ENCODE measurements at regions not wholly inside any gene's neighbourhood (a gene's known extent, or its start where the extent isn't known, plus 50 kb on each side); places are given as distances from the start of the nearest gene placed in this dataset.
A peak's percentile ranks its signal among the peaks of the same experiment; 100 is the strongest.
"Not testable (repeated sequence)": the region's sequence is repeated elsewhere in the genome, so short reads cannot be mapped to it uniquely, and the experiment has no call there.

DNA sequence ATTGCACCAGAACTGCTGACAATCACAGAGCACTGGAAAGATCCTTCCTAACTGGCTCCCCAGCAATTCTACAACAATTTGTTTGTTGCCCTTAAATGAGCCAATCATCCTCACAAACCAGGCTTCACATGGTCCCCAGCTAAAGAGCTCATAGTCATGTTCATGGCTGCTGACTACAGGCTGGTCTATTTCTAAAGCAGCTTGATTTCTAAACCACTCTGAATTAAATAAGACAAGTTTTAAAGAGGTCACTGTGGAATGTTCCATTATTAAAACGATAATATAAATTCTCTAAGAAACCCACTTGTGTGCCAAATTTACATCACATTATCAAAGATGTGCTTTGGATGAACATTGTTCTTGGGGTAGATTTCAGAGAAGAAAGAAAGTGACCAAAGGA, 110.7 kb downstream of the COPS8 start:
- no peak for DNase-seq (ENCODE audit: low read depth)

GRCh38 chr2:237196866-237197618, 111.4 kb downstream of the COPS8 start:
- DNase-seq (ENCODE audit: low read depth), result peak; percentile 87

DNA sequence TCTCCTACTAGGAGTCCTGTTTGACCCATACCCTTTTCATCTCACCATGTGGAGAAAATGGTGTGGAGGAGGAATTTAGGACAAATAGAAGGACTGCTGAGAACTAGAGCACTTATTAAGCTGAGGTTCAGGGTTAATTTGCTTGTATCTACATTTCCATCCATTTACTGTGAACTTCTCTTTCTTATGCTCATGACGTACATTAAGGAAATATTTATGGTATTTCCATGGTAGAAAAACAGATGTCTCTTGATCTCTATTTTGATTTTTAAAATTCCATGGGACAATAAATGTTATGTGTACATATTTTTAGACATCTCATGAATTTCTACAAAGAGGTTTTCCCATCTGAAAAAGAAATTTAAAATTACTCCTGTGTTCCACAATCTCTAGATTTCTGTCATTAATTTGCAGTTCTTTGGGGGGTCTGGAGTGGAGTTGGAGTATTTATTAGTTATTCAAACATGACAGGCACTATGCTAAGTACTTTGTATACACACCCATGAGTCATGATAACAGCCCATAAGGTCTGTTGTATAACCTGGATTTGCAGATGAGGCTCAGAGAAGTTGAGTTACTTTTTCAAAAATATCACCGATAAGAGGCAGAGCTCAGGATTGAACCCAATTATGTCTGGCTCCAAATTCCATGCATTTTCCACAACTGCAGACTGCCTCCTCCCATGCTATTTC, 112.6 kb downstream of the COPS8 start:
- peak; percentile 32 for DNase-seq (ENCODE audit: low read depth)

DNA sequence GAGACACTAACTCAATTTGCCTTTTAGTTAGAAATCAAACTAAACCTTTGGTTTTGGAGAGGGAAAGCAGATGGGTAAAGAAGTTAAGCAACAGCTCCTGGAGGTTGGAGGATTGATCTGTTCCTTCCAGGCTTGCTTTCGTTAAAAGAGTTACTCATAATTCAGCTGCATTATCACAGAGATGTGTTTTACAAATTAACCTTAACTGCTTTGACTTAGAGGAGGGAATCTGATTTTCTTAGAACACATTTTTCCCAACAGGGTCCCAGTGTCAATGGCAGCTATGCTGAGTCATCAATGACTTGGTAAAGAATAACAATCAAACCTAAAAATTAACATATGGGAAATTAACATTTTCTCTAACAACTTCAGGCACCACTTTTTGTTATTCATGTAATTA, 113.4 kb downstream of the COPS8 start:
- DNase-seq (ENCODE audit: low read depth), result peak; percentile 30

DNA sequence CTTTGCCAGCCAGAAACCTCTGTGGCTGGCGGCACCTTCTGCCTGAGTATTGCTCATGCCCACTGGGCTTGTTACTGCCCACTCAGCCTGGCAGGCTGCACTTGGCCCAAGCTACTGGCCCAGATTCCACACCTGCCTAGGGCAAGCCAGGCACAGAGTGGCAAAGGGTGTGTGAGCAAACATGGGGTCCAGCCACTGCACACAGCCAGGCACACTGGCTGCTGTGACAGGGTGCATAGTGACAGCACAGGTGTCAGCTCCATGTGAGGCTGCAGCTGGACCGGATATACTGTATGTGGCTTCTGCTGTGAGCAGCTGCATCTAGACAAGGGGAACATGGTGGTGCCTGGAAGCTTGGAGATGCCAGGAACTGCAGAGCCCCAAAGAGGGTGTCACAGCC, 113.9 kb downstream of the COPS8 start:
- DNase-seq (ENCODE audit: low read depth), result peak; percentile 51

GRCh38 chr2:237200462-237200861, 114.8 kb downstream of the COPS8 start:
- no peak for DNase-seq (ENCODE audit: low read depth)

DNA sequence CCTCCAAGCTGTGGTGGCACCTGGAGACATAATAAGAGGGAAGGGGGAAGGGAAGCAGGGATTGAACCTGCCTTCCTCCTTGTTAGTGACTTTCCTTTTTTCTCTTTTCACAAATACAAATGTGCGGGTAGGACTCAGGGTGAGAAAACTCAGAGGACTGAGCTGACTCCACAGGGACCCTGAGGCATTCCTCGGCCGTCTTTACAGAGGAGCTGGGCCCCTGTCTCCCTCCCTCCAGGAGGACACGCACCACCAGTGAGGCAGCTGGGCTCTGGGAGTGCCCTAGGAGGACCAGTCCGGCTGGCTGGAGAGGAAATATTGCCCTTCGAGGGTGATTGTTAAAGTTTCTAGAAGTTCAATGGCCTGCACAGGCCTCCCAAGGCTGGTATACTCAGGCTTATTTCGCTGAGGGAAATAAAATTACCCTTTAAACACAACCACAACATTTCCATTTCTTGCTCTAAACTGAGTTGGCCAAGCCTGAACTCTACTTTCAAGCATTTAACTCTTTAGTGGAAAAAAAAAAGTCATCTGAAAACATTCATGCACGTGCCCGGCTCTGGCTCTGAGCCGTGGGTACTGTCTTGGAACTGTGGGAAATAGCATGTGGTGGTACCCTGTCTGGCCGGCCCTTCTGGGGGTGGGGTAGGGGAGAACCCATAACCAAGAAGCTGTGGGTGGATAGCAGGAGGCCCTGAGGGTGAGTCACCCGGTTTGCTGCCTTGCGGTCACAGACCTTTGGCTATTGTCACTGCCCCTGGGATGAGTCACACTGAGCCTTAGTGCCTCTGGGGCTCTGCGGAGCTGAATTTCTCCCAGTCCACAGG, 116.0 kb downstream of the COPS8 start:
- DNase-seq (ENCODE audit: low read depth), result peak; percentile 98

DNA sequence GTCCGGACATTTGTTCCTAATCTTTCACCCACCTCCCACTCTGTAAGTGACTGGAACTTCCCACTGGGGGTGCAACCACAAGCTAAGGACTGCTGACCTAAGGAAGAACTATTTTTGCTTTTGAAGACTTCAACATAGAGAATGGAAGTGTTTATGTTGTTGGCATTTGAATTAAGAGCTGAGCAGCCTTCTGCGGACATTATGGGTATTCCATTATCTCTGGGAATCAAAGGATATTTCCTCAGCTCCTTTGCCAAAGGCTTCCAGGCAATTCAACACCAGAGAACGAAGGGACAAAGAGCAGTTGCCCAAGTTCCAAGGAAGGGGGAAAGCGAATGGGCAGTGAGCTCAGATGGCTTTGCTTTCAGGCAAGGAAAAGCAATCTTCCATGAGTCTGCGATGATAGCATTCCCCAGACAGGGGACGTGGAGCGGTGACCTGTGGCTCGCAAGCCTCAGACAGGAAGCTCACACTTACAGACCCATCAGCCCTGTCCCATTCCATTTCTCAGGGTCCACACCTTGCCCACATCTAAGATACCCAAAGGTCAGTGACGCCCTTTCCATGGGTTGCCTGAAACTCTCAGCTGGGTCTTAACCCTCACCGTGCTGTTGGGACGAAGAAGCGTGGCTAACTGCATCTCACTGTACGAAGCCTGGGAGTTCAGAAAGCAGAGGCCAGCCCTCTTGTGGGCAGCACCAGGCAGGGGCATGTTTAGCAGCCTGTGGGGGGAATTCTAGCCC, 116.8 kb downstream of the COPS8 start:
- no peak for DNase-seq (ENCODE audit: low read depth)

GRCh38 chr2:237205043-237205541, 119.4 kb downstream of the COPS8 start:
- DNase-seq (ENCODE audit: low read depth), result no peak

GRCh38 chr2:237205561-237205971, 119.9 kb downstream of the COPS8 start:
- no peak for DNase-seq (ENCODE audit: low read depth)

DNA sequence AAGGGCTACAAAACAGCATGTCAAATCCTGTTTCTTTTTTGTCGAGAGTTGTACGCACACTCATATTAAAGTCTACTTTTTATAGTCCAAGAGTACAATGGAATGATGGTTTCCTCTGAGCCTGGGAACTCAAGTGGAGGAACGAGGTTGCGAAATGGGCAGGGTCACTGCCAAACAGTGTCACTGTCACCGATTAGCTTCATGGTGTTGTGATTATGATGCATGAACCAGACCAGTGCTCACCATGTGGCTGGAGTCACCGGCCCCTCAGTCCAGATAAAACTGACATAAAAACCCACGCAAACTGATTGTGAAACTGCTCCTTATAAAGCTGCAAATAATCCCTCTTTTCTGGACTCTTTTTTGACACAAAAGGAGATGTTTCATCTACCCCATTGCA, 122.0 kb downstream of the COPS8 start:
- DNase-seq (ENCODE audit: low read depth), result peak; percentile 43

GRCh38 chr2:237208373-237209260, 122.9 kb downstream of the COPS8 start:
- peak; percentile 47 for DNase-seq (ENCODE audit: low read depth)

- DNase-seq (ENCODE audit: low read depth), result no peak
Observed at GRCh38 chr2:237209885-237210284, 124.2 kb downstream of the COPS8 start.

- DNase-seq (ENCODE audit: low read depth), result no peak
Observed at GRCh38 chr2:237210297-237210696, 124.6 kb downstream of the COPS8 start.

GRCh38 chr2:237210763-237211162, 125.1 kb downstream of the COPS8 start:
- DNase-seq (ENCODE audit: low read depth), result no peak

DNA sequence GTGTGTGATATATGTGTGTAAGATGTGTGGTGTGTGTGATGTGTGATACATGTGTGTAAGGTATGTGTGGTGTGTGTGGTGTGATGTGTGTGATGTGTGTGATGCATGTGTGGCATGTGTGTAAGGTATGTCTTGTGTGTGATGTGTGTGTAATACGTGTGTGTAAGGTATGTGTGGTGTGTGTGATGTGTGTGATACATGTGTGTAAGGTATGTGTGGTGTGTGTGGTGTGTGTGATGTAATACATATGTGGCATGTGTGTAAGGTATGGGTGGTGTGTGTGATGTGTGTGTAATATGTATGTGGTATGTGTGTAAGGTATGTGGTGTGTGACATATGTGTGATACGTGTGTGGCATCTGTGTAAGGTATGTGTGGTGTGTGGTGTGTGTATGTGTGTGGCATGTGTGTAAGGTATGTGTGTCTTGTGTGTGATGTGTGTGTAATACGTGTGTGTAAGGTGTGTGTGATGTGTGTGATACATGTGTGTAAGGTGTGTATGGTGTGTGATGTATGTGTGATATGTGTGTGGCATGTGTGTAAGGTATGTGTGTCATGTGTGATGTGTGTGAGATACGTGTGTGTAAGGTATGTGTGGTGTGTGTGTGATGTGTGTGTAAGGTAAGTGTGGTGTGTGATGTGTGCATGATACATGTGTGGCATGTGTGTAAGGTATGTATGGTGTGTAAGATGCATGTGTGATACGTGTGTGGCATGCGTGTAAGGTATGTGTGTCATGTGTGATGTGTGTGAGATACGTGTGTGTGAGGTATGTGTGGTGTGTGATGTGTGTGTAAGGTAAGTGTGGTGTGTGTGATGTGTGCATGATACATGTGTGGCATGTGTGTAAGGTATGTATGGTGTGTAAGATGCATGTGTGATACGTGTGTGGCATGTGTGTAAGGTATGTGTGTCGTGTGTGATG, 126.9 kb downstream of the COPS8 start:
- DNase-seq (ENCODE audit: low read depth), result not testable (repeated sequence)

DNA sequence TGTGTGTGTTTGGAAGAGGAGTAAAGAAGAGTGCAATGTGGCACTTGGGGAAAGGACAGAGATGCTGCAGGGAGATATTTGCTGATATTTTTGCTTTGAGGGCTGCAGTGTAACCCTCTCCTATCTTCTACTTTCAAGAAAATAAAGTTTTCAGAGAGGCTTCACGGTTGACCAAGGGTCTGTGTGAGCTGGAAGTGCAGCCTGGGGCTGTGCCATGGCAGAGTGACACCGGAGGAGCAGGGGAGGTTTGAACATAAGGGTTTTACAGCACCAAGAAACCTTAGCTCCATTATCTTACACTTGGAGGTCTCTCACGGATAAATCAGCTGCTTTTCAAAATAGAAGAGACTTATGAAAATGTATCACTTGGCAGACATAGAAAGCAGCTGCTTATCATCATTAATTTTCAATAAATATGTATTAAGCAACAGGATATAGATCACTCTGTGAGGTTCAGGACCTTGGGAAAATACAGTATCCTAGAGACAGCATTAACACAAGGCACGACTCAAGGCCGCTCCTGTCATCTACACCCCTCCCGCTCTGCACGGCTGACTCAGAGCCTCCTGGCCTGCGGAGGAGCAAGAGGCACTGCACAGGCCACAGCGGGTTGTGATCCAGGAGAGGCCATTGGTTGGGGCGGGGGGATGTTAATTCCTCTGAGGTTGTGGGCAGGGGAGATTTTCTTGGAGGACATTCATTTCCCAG, 127.8 kb downstream of the COPS8 start:
- DNase-seq (ENCODE audit: low read depth), result peak; percentile 58

GRCh38 chr2:237214030-237214675, 128.5 kb downstream of the COPS8 start:
- no peak for DNase-seq (ENCODE audit: low read depth)

Measured in M059J (cell line).